ENCODE measurements at regions not wholly inside any gene's neighbourhood (a gene's known extent, or its start where the extent isn't known, plus 50 kb on each side); places are given as distances from the start of the nearest gene placed in this dataset.
"Not testable (repeated sequence)": the region's sequence is repeated elsewhere in the genome, so short reads cannot be mapped to it uniquely, and the experiment has no call there.

DNA sequence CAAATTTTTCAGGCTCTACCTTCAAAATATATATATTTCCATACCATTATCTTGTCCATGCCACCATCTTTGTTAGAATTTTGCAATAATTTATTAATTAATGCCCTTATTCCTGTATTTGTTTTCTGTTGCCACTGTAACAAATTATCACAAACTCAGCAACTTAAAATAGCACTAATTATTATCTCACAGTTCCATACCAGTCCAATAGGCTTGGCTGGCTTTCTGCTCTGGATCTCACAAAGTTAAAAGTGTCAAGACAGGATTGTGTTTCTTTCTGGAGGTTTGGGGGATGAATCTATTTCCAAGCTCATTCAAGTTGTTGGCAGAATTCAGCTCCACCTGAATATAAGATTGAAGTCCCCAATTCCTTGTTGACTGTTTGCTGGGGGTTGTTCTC is 58.6 kb upstream of the SLC38A4 start:
- DNase-seq (no peak), ATAC-seq (no peak)
- intact Hi-C loops (cut with DNase I, micrococcal nuclease), result no loop called here

DNA sequence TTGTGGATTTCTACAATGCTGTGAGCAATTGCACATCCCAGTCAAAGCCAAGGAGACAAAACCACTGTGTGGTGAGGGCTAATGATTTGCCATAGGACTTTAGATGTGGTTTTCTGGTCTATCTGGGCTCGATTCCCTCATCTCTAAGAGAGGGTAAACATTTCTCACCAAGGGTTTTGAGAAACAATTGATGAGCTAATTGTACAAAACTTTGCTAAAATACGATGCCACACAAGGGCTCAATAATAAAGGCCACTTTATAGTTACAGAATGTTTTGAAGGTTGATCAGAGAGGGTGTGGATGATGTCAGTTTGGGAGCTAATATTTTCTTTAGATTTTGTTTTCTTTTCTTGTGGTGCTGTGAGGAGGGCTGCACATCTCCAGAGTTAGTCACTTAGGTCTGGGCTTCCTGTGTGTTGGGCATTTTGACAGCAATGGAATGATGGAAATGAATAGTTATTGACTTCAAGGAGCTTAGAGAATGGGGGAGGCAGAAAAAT is 60.8 kb upstream of the SLC38A4 start:
- intact Hi-C loops (cut with DNase I, micrococcal nuclease), result no loop called here
- DNase-seq, result no peak
- no peak for ATAC-seq

DNA sequence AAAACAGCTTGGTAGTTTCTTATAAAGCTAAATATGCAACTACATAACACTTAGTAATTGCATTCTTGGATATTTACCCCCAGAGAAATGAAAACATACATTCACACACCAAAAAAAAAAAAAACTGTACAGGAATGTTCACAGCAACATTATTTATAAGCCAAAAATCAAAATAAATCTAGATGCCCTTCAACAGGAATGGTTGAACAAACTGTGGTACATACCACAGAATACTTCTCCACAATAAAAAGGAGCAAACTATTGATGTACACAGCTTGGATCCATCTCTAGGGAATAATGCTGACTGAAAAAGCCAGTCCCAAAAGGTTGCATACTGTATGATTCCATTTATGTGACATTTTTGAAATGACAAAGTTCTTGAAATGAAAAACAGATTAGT is 62.1 kb upstream of the SLC38A4 start:
- DNase-seq (no peak), ATAC-seq (no peak)
- intact Hi-C loops (cut with DNase I, micrococcal nuclease), result no loop called here

DNA sequence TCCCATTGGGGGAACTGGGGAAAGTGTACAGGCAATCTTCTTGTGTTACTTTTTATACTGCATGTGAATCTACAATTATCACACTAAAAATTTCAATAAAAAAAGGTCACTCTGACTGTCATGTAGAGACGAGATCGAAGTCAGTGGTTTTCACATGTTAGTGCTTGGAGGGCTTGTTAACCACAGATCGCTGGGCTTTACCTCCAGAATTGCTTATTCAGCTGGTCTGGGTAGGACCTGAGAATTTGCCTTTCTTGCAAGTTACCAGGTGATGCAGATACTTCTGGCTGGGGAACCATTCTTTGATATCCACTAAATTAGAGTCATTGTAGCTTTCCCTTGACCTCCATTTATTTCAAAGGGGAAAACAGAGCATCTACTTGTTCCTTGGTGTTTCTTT is 62.8 kb upstream of the SLC38A4 start:
- intact Hi-C loops (cut with DNase I, micrococcal nuclease), result no loop called here
- no peak for ATAC-seq
- DNase-seq, result no peak

DNA sequence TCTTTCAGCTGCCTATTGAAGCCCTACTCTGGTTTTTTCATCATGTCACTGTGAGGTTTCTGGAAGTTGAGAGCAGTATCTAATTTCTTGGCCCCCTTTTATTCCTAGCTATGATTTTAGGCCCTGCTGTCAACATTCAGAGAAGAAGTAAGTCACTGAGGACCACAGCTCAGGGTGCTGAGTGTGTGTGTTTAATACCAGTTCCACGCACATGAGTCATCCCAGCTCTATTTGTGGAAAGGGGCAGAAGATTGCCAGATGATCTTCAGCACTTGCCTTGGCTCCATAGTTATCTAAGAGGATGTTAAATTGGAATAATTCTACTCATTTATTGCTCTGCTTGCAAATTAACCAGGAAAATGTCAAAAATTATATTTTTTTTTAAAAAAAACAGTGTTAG is 65.5 kb upstream of the SLC38A4 start:
- no peak for ATAC-seq
- DNase-seq, result no peak
- intact Hi-C loops (cut with DNase I, micrococcal nuclease), result no loop called here

- DNase-seq (no peak), ATAC-seq (no peak)
Measured at GRCh38 chr12:46892034-46892705, 66.4 kb upstream of the SLC38A4 start.

GRCh38 chr12:46892887-46893286 is 67.1 kb upstream of the SLC38A4 start:
- DNase-seq, result no peak
- ATAC-seq, result no peak

More at GRCh38 chr12:46892034-46892705, 66.4 kb upstream of the SLC38A4 start:
- intact Hi-C loops (cut with DNase I, micrococcal nuclease), result no loop called here

GRCh38 chr12:46893434-46893833 is 67.6 kb upstream of the SLC38A4 start:
- DNase-seq, result no peak
- no peak for ATAC-seq
- intact Hi-C loops (cut with DNase I, micrococcal nuclease), result no loop called here

More at GRCh38 chr12:46892887-46893286, 67.1 kb upstream of the SLC38A4 start:
- intact Hi-C loops (cut with DNase I, micrococcal nuclease), result no loop called here

- intact Hi-C loops (cut with DNase I, micrococcal nuclease), result no loop called here
- ATAC-seq (no peak), DNase-seq (no peak)
Measured at GRCh38 chr12:46895726-46896125, 69.9 kb upstream of the SLC38A4 start.

DNA sequence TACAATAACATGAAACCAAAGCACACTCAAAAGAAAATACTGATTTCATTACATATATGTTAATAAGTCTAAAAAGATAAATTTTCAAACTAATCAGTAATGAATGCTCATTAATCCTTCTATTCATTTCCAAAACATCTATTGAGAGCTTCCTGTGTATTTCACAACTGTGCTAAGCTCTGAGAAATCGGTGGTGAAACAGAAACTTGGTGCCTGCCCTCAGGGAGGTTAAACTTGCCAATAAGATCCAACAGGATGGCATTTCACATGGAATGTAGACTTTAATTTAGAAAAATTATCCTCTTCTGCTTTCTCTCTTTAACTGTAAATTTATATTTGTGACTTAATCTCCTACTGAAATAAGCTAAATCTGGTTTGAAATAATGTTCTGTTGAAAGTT is 70.9 kb upstream of the SLC38A4 start:
- no peak for ATAC-seq
- no peak for DNase-seq
- intact Hi-C loops (cut with DNase I, micrococcal nuclease), result no loop called here

- intact Hi-C loops (cut with DNase I, micrococcal nuclease), result no loop called here
- no peak for ATAC-seq
- no peak for DNase-seq
Measured at GRCh38 chr12:46898152-46898931, 72.5 kb upstream of the SLC38A4 start.

GRCh38 chr12:46898989-46899388 is 73.2 kb upstream of the SLC38A4 start:
- DNase-seq (no peak), ATAC-seq (no peak)
- intact Hi-C loops (cut with DNase I, micrococcal nuclease), result no loop called here

DNA sequence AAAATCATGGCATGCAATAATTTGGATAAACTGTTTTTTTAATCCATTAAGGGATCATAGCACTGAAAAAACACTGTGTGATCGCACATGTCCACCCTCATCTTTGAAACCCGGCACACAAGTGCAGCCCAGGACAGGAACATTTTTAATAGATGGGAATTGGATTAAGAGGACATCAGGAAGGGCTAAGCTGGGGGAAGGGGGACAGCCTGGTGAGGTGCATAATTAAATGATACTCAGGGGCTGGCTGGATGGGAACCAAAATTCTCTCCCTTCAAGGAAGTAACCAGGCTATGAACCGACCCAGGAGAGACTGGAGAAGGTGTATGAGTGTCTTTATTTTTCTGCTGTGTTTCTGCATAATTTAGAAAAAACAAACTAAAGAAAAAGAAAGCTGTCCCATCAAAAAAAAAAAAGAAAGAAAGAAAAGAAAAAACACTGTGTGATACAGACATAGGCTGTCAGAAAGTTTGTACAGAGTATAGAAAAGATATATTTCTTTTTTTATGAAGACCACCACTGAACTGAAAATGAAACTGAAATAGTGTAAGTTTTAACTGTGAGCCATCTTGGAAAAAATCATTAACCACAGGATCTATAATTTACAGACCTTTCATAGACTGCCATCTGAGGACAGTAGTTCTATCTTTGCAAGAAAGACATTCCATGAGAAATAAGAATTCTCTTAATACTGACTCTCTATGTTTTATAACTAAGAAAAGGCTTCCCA is 75.1 kb upstream of the SLC38A4 start:
- DNase-seq (no peak), ATAC-seq (no peak)
- intact Hi-C loops (cut with DNase I, micrococcal nuclease), result no loop called here

DNA sequence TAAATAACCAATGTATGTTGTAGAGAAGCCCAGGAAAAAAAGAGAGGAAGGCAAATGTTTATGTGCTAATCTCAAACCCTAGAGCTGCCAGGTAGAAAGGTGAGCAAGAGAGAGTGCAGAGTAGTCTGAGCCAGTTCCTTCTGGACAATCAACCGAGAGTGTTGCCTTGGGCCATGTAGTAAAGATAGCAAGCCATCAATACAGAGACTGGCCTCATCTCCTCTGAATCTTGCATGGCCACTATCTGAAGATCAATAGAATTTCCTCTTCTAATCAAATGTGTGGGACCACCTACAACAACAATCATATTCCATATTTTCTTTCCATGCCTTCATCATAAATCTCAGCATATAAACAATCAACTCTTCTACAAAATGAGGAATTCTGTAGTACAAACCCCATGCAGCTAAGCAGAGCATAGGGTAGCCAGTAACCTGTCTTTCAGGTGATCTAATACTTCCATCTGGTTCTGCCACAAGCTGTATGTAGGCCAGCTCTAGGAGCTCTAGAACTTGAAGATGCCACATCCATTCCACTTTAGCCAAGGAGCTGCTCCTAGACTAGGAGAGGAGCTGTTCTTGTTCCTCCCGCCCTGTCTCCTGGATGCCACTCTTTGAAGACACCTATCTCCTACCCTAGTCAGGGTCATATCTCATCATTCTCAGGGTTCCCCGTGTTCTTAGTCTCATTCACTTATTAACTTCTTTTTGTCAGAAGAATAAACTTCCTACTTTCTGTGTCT is 75.8 kb upstream of the SLC38A4 start:
- ATAC-seq (no peak), DNase-seq (no peak)
- intact Hi-C loops (cut with DNase I, micrococcal nuclease), result no loop called here

DNA sequence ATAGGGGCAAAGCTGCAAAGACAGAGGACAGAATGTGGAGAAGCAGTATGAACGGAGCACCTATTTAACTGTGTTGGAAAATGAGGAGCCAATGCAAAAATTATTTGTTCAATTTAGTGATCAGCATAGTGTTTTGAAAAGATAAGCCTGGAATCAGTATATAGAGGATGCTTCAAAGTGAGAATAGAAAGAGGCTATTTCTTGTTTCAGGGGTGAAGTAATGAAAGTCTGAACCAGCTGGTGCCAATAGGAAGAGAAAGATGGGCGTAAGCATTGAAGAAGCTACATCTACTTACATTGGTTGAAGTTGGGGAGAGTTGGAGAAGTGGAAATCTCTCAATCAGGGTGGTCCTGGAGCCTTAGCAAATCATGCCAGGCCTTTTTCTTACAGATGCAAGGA is 77.3 kb upstream of the SLC38A4 start:
- ATAC-seq (no peak), DNase-seq (no peak)
- intact Hi-C loops (cut with DNase I, micrococcal nuclease), result no loop called here

DNA sequence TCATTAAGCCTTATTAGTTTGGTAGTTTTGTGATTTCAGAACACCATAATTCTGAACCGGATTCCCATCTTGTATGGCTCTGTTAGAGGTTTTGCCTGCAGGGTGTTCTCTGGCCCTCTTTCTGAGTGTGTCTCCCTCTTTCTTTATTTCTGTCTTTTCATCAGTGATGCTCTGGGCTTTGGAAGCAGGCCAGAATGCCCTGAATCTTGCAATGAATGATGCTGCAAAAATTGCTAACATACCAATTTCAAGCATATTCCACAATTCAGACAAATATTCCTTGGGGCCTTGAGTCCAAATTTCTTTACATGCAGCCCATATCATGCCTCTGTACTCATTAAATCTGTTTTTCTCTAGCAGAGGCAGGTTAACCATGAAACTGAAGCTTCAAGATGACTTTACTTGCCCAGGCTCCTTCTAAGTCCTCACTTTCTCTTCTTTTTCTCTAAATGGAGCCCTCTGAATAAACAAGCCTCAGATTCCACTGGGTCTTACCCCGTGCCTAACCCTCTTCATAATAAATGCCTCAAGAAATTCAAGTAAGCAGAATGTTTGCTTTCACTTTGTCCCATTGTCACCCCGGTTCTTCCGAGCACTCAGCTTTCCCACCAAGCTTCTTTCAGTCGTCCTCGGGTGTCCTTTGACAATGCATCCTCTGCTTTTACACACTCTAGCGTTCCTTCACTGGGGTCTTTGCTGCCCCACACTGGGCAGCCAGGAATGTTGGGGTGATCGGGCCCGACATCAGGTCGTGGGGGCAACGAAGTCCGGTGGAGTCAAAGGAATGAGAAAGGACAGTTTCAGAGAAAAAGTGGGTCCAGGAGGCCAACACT is 78.8 kb upstream of the SLC38A4 start:
- intact Hi-C loops (cut with DNase I, micrococcal nuclease), result no loop called here
- no peak for DNase-seq
- no peak for ATAC-seq

GRCh38 chr12:46905239-46905627 is 79.4 kb upstream of the SLC38A4 start:
- DNase-seq; intact Hi-C loops (cut with DNase I, micrococcal nuclease); ATAC-seq: not testable (repeated sequence)

DNA sequence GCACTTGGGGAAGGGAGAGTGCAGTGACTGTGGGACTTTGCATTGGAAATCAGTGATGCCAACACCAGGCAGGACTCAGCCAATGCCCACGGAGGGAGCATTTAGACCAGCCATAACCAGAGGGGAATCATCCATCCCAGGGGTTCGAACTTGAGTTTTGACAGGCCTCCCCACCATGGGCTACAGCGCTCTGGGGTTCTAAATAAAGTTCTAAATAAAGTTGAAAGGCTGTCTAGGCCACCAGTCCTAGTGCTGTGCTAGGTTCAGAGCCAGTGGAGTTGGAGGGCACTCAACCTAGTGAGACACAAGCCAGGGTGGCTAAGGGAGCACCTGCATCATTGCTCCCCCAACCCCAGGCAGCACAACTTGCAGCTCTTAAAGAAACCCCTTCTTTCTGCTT is 82.0 kb upstream of the SLC38A4 start:
- no peak for ATAC-seq
- no peak for DNase-seq
- intact Hi-C loops (cut with DNase I, micrococcal nuclease), result no loop called here
